Panc1 (cell line): ENCODE measurements at regions not wholly inside any gene's neighbourhood (a gene's known extent, or its start where the extent isn't known, plus 50 kb on each side); places are given as distances from the start of the nearest gene placed in this dataset.

Experiments used
- ATAC-seq: fragments of 200-7000 bp; cut with Tn5 transposase; 2 replicates; pipeline ENCODE4 v1.9.1; 2020; ENCODE audit warnings: mild to moderate bottlenecking, moderate library complexity
- BruUV-seq: library from RNA; stranded (reverse); fragments of 400-500 nt; replicated peaks from 2 replicates; lab custom pipeline; 2021; lab: Mats Ljungman, UMichigan
- CTCF ChIA-PET: fragments of 300-600 bp; sonication (Branson Sonifier 250); formaldehyde crosslinking; loops from one replicate; lab custom pipeline; 2022; ENCODE audit warnings: antibody characterized with exemption; lab: Charles Lee
- POLR2A ChIA-PET: fragments of 300-600 bp; sonication (Branson Sonifier 250); formaldehyde crosslinking; loops from one replicate; lab custom pipeline; 2022; ENCODE audit warnings: antibody characterized with exemption; lab: Charles Lee
- DNase-seq: peaks from one replicate; pipeline ENCODE4 v3.0.0-alpha.2; 2010; ENCODE audit warnings: low read depth, low spot score
- H3K27ac ChIP-seq: 2 replicates; pipeline ENCODE4 v1.5.1; 2011; ENCODE audit warnings: mild to moderate bottlenecking, low read length, inconsistent platforms
- H3K27me3 ChIP-seq: fragments of 200-500 bp; sonication (Bioruptor generic); 2 replicates; pipeline ENCODE4 v1.6.0; 2014; ENCODE audit warnings: low read length, inconsistent platforms; ENCODE audit not compliant: control insufficient read depth, insufficient read depth
- H3K36me3 ChIP-seq: fragments of 200-500 bp; sonication (Bioruptor generic); 2 replicates; pipeline ENCODE4 v1.5.1; 2014; ENCODE audit warnings: inconsistent platforms, mild to moderate bottlenecking, low read length, moderate library complexity; ENCODE audit not compliant: control insufficient read depth, insufficient read depth
- H3K4me1 ChIP-seq: 2 replicates; pipeline ENCODE4 v1.5.1; 2011; ENCODE audit warnings: inconsistent platforms, mild to moderate bottlenecking, low read length, moderate library complexity; ENCODE audit not compliant: control insufficient read depth, insufficient read depth
- H3K4me3 ChIP-seq, 2 experiments: 2 replicates each; pipeline ENCODE4 v1.5.1; 2011 to 2012; ENCODE audit warnings: low read depth in 2 of 2, low read length in 2 of 2, mild to moderate bottlenecking in 2 of 2, inconsistent platforms in 1 of 2, moderate library complexity in 1 of 2
- H3K9me3 ChIP-seq: fragments of 200-500 bp; sonication (Bioruptor generic); 2 replicates; pipeline ENCODE4 v1.5.1; 2014; ENCODE audit warnings: low read depth, mild to moderate bottlenecking, inconsistent platforms, low read length, moderate library complexity; ENCODE audit not compliant: control insufficient read depth, insufficient read depth
- CTCF ChIP-seq: fragments of 450-650 bp; IDR thresholded peaks from 2 replicates; pipeline ENCODE4 v1.5.1; 2017; ENCODE audit warnings: mild to moderate bottlenecking
- POLR2AphosphoS5 ChIP-seq: IDR thresholded peaks from 2 replicates; pipeline ENCODE4 v1.6.1; 2012; ENCODE audit warnings: mild to moderate bottlenecking, low read depth, low read length, moderate library complexity
- REST ChIP-seq, 2 experiments: IDR thresholded peaks; 2 replicates each; pipeline ENCODE4 v1.6.1; 2011 to 2012; ENCODE audit warnings: low read depth in 2 of 2, control low read depth in 1 of 2, low read length in 1 of 2, mild to moderate bottlenecking in 1 of 2, moderate library complexity in 1 of 2; ENCODE audit not compliant: insufficient read depth in 1 of 2
- SIN3A ChIP-seq: IDR thresholded peaks from 2 replicates; pipeline ENCODE4 v1.6.1; 2012; ENCODE audit warnings: low read depth, mild to moderate bottlenecking, low read length, moderate library complexity, borderline replicate concordance; ENCODE audit not compliant: insufficient read depth
- TCF7L2 ChIP-seq: IDR thresholded peaks from 2 replicates; pipeline ENCODE4 v1.6.1; 2011; ENCODE audit warnings: mild to moderate bottlenecking, low read depth, low read length, inconsistent platforms
- in situ Hi-C: cut with HindIII; loops from 2 replicates; pipeline ENCODE4 v1.10.0; 2016; ENCODE audit warnings: low sequenced_read_pairs, low pct_unique_long_range_greater_than_20kb
- intact Hi-C: fragments of 100-400 bp; cut with micrococcal nuclease; formaldehyde crosslinking; loops from one replicate; pipeline ENCODE4 v1.10.0; 2022; ENCODE audit not compliant: unreplicated experiment

GRCh38 chr2:40820319-40820718 lies 368.4 kb upstream of the SLC8A1 start:
- no peak overlapping the region for H3K27ac ChIP-seq
- ATAC-seq, result no peak
- BruUV-seq, result no TSS peak
- intact Hi-C loops, result no loop called here
- H3K4me1 ChIP-seq, result no peaks in the 10 kb centered on the region
- in situ Hi-C loops, result no loop called here
- POLR2A ChIA-PET, result no interaction called here
- CTCF ChIA-PET, result no interaction called here
- H3K4me3 ChIP-seq, result no peak overlapping the region
- no peaks in the 10 kb centered on the region for H3K9me3 ChIP-seq
- H3K27me3 ChIP-seq, result no peaks in the 10 kb centered on the region
- no peak for DNase-seq
- TF ChIP-seq POLR2AphosphoS5 (no peak), SIN3A (no peak), CTCF (no peak), TCF7L2 (no peak), REST (IDR thresholded peaks at IDR 0.05; ENCODE audit: insufficient read depth in 1 of 2, low read depth in 2 of 2, low read length in 1 of 2) (no peak)
- no peaks in the 10 kb centered on the region; the same call in 1 of the 2 replicates for H3K36me3 ChIP-seq

- intact Hi-C loops (no loop called here), in situ Hi-C loops (no loop called here)
- Histone ChIP-seq H3K27me3 (no peaks in the 10 kb centered on the region), H3K4me3 (no peak overlapping the region), H3K4me1 (no peaks in the 10 kb centered on the region), H3K9me3 (no peaks in the 10 kb centered on the region), H3K36me3 (no peaks in the 10 kb centered on the region), H3K27ac (no peak overlapping the region)
- no peak for TF ChIP-seq POLR2AphosphoS5
- no peak for TF ChIP-seq CTCF
- TF ChIP-seq SIN3A, result no peak
- TF ChIP-seq TCF7L2, result no peak
- BruUV-seq, result no TSS peak
- DNase-seq, result no peak
- ChIA-PET CTCF (no interaction called here), POLR2A (no interaction called here)
- ATAC-seq, result no peak
Measured at GRCh38 chr2:40823478-40823877, 371.6 kb upstream of the SLC8A1 start.
